DMS114 treated with DMSO at 0.1 percent for 48 hours (cell line): ENCODE measurements at regions not wholly inside any gene's neighbourhood (a gene's known extent, or its start where the extent isn't known, plus 50 kb on each side); places are given as distances from the start of the nearest gene placed in this dataset.

Source experiments
- DNase-seq: peaks from one replicate; lab custom pipeline; 2025; ENCODE audit not compliant: unreplicated experiment; lab: John Stamatoyannopoulos, UW

DNA sequence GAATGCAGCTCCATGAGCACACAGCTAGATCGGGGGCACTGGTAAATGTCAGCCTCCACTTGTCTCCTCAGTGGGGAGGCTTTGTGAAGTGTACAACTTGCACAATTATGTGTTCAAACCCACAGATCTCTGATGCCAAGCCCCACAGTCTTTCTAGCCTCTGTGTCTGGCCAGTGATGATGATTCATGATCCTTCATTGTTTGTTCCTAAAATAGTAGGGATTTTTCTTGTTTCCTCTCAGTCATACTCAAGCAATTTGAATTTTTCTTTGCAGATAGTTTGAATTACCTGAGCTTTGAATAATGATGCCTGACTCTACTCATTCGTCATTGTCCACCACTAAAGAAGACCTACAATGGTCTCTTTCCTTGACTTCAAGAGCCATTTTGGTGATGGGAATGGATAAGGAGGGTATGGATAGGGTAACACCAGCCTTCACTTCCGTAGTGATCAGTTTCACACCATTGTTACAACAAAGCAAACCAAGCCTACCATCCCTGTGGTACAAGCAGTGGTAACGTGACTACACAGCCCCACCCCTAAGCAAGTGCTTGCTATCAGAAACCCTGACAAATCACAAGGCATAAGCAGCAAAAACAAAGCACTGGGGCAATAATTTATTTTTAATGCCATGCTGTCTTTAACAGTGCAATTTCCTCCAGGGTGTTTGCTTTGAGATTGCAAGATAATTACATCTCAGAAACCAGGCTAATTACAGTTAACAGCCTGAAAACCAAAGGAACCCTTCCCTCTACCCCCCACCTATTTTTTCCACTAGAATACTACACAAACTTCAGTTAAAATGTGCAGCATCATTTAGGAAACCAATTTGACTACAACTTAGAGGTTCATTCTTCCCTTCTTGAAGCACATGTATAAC, 114.1 kb upstream of the PPP2R3A start:
- no peak for DNase-seq

DNA sequence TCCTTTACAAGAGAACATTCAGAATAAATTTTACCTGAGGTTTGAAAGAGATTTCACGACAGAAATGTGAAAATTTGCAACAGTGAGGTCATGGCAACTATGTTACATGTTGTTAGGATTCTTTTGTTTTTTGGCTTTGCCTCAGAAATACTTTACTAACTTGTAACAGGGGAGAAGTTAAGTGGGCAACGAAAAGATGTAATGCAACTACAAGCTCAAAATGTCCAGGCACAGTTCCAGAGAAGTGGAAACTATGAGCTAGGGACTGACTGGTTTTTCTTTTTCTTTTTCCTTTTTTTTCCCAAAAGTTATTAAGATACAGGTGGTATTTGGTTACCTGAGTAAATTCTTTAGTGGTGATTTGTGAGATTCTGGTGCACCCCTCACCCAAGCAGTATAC, 111.5 kb upstream of the PPP2R3A start:
- DNase-seq = no peak

DNA sequence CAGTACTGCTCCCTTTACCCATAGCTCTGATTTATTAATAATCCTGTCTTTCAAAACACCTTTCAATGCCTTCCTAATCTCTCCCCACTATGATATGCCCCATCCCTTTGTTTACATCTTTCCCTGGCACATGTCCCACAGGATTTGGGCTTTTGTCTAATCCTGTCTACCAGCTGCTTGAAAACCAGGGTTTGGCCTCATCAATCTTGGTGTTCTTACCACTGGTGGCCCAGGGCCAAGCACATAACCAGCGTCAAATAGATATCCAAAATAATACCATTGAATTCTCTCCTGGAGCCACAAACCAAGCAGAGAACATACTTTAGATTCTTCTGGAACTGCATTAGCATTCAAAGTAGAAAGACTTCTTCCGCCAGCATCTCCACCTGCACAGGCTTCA, 104.8 kb upstream of the PPP2R3A start:
- DNase-seq = no peak

DNA sequence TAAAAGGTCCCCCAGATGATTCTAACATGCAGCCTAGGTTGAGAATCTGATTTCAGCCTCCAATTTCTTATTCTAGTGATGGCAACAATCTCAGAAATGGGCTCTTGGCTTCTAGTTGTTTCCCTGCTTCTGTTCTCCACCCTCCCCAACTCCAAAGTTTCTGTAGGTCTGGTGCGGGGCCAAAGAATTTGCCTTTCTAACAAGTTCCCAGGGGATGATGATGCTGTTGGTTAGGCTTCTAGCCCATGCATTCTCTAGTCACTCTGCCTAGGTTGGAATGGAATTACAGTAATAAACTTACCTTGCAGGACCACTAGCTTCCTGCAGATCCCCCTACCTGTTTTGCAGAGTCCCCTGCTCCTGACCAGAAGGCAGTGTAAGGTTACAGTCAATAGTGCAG, 103.2 kb upstream of the PPP2R3A start:
- no peak for DNase-seq

- DNase-seq = no peak
Observed at GRCh38 chr3:135864060-135864459, 101.5 kb upstream of the PPP2R3A start.

GRCh38 chr3:135865085-135865484, 100.4 kb upstream of the PPP2R3A start:
- DNase-seq = no peak

DNA sequence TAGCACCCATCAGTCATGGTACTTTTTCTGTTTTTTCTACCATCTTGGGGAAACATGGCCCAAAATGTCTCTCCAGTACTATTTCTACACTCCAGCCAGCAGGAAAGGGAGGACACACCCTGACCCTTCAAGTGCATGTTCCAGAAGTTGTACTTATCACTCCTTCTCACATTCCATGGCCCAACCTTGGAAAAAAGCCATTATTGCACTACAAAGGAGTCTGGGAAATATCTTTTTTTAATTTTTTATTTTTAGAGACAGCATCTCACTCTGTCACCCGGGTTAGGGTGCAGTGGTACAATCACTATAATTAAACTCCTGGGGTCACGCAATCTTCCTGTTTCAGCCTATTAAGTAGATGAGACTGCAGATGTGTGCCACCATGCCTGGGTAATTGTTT, 100.0 kb upstream of the PPP2R3A start:
- DNase-seq = no peak

GRCh38 chr3:135867911-135868310, 97.6 kb upstream of the PPP2R3A start:
- DNase-seq = no peak

DNA sequence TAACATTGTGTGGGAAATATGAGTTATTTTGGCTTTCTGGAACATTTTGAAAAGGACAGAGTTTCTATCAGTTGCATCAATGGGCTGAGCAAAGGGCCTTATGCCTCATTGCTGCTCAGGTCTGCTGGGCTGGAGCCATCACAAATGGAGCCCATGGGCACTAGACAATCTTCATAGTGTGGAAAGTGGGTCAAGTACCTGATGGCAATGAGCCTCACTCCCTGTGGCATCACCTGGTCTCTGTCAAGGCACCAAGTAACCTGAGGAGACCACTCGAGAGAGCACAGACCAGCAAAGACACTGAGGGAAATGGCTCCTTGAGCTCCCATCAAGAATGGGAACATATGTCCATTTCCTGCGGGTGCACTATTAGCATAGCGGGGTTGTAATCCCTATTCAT, 96.7 kb upstream of the PPP2R3A start:
- no peak for DNase-seq

DNA sequence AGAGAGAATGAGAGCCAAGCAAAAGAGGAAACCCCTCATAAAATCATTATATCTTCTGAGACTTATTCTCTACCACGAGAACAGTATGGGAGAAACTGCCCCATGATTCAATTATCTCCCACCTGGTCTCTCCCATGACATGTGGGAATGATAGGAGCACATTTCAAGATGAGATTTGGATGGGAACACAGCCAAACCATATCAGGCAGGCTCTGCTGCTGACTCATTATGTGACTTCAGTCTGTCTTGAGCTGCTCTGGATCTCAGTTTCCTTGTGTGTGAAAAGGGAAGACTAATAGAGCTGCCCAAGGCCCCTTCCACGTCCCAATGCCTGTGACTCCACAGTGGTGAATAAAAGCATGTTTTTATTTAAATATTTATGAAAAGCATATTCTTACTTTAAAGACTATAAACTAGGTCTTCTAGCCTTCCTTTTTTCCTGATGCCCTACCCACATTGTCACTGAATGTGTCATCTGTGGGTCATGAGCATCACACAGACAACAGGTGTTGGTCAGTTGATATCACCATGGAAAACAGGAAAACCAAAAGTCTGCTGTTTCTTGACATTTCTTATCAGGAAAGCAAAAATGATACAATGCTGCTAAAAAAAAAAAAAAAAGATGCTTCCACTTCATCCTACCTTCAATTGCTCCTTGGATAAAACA, 96.0 kb upstream of the PPP2R3A start:
- DNase-seq = no peak

- no peak for DNase-seq
Observed at GRCh38 chr3:135871311-135871710, 94.2 kb upstream of the PPP2R3A start.

DNA sequence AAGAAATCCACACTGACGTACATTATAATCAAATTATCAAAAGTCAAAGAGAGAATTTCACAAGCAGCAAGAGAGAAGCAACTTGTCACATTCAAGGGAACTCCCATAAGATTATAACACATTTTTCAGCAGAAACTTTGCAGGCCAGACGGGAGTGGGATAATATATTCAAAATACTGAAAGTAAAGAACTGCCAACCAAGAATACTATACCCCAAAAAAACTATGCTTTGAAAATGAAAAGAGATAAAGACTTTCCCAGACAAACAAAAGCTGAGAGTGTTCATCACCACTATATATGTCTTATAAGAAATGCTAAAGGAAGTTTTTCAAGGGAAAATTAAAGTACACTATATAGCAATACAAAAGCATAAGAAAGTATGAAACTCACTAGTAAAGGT, 91.5 kb upstream of the PPP2R3A start:
- no peak for DNase-seq

DNA sequence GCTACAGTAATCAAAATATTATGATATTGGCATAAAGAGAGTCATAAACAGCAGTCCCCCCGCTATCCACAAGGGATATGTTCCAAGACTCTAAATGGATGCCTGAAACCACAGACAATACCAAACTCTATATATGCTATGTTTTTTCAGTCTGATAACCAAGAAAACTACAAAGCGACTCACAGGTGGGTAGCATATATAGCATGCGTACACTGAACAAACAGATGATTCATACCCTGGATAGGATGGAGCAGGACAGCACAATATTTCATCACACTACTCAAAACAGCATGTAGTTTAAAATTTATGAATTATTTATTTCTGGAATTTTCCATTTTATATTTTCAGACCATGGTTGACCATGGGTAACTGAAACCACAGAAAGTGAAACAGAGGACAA, 87.0 kb upstream of the PPP2R3A start:
- DNase-seq = no peak

DNA sequence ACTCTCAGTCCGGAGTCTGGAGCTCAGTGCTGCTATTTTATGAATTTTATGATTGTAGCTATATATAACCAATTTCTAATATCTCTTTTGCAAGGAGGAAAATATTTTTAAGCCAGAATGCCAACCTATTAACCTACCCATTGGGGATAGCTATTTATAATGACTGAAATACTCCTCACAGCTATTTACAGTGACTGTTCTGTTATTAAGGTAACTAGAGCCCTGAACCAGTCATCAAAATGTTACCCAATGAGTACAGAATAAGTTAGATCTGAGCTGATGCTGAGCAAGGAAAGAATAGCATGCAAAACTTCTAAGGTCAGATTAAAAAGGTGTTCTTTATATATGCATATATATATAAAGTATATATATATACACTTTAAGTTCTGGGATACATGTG, 79.6 kb upstream of the PPP2R3A start:
- DNase-seq = no peak

DNA sequence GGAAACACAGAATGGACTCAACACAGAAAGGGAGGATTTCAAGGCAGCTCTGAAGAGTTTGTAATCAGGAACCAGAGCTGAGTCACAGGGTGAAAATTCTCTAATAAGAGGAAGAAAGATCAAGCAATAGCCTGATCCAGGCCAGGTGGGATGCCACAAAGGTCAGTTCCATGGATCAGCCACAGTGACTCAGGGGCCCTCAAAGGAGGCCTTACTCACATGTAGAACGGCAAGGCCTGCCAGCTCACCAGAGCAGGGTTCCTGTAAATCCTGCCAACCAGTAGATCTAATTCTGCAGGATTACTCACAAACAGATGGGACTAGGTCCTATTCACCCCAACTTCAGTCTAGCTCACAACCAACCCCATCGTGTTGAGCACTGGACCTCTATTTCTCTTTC, 78.3 kb upstream of the PPP2R3A start:
- no peak for DNase-seq

DNA sequence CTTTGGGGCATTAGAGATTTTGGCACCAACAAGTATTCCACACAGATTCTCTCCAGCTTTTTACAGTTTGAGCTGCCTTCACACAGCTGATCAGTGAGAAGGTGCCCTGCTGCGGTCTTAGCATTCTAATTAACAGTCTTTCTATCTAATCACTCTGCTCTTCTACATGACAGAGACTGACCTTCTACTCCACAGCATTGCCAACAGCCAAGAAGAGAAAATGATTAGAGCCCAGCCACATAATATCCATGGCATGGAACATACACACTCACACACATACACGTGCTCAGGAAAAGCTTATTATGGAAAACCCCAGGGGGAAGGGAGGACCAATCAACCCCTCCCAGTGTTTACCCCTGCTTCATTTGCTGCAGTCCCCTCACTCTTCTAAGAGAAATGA, 76.1 kb upstream of the PPP2R3A start:
- DNase-seq = no peak

DNA sequence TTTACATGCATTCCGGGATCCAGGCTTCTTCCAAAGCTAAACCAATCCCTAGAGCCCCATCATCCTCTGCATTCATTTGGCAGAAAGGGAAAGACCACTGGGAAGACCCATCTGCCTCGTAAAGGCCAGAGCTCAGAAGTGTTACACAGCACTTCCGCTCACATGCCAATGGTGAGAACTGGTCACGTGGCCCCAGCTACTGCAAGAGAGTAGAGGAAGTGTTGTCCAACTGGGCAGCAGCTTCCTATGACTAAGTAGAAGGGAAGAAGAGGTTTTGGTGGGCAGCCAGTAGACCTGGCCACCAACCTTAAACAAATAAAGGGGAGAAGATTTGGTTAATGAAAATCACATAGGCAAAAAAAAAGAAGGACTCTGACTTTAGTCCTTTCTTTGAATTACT, 74.4 kb upstream of the PPP2R3A start:
- no peak for DNase-seq

GRCh38 chr3:135895106-135895733, 70.3 kb upstream of the PPP2R3A start:
- DNase-seq = peak; percentile 57

- DNase-seq = no peak
Observed at GRCh38 chr3:135895734-135896121, 69.8 kb upstream of the PPP2R3A start.

- no peak for DNase-seq
Observed at GRCh38 chr3:135896613-135897012, 68.9 kb upstream of the PPP2R3A start.

GRCh38 chr3:135897715-135898114, 67.8 kb upstream of the PPP2R3A start:
- no peak for DNase-seq

- DNase-seq = no peak
Observed at GRCh38 chr3:135898774-135899173, 66.8 kb upstream of the PPP2R3A start.
